Fibroblast of villous mesenchyme (primary cell): ENCODE measurements at regions not wholly inside any gene's neighbourhood (a gene's known extent, or its start where the extent isn't known, plus 50 kb on each side); places are given as distances from the start of the nearest gene placed in this dataset.
"Not testable (repeated sequence)": the region's sequence is repeated elsewhere in the genome, so short reads cannot be mapped to it uniquely, and the experiment has no call there.

Experiments used
- DNase-seq: peaks from one replicate; pipeline ENCODE4 v3.0.0-alpha.2; 2010; ENCODE audit warnings: low read depth
- H3K4me3 ChIP-seq: 2 replicates; pipeline ENCODE4 v1.5.1; 2011; ENCODE audit warnings: low read depth, mild to moderate bottlenecking, low read length
- CTCF ChIP-seq: IDR thresholded peaks from 2 replicates; pipeline ENCODE4 v1.5.1; 2012; ENCODE audit warnings: low read depth, mild to moderate bottlenecking, low read length; ENCODE audit not compliant: insufficient read depth

- no peak for DNase-seq
- TF ChIP-seq CTCF: no peak
- no peak overlapping the region for H3K4me3 ChIP-seq
These were observed 1732.9 kb downstream of the PCDH9 start for GRCh38 chr13:65497265-65497664.

GRCh38 chr13:65490725-65491124 is 1739.4 kb downstream of the PCDH9 start:
- not testable (repeated sequence) for DNase-seq, H3K4me3 ChIP-seq

- DNase-seq: no peak
- no peak overlapping the region for H3K4me3 ChIP-seq
- TF ChIP-seq CTCF: no peak
These were observed 1741.5 kb downstream of the PCDH9 start for GRCh38 chr13:65488606-65489005.

GRCh38 chr13:65479692-65480091 is 1750.4 kb downstream of the PCDH9 start:
- TF ChIP-seq CTCF: no peak
- H3K4me3 ChIP-seq: no peak overlapping the region
- DNase-seq: no peak

GRCh38 chr13:65473196-65473595 is 1756.9 kb downstream of the PCDH9 start:
- H3K4me3 ChIP-seq: no peak overlapping the region
- TF ChIP-seq CTCF: no peak
- no peak for DNase-seq

GRCh38 chr13:65472336-65472735 is 1757.8 kb downstream of the PCDH9 start:
- DNase-seq: no peak
- no peak for TF ChIP-seq CTCF
- H3K4me3 ChIP-seq: no peak overlapping the region

DNA sequence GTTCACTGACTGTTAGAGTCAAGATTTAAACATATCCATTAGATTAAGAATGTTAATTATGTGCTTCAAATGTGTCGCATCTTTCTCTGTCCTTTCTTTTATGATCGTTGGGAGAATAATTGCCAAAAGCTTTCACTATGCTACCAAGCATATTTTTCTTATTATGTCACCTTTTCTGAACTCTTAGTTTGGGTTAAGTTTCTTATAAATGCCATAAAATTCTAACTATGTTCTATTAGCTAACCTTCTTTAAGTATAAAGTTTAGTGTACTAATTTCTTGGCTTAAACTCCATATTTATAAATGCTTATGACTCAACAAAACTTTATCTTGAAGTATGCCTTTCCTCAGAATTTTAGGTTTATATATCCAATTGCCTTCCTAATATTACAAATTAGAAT is 1759.4 kb downstream of the PCDH9 start:
- H3K4me3 ChIP-seq: no peak overlapping the region
- TF ChIP-seq CTCF: no peak
- DNase-seq: no peak
